ENCODE measurements at regions not wholly inside any gene's neighbourhood (a gene's known extent, or its start where the extent isn't known, plus 50 kb on each side); places are given as distances from the start of the nearest gene placed in this dataset.

DNA sequence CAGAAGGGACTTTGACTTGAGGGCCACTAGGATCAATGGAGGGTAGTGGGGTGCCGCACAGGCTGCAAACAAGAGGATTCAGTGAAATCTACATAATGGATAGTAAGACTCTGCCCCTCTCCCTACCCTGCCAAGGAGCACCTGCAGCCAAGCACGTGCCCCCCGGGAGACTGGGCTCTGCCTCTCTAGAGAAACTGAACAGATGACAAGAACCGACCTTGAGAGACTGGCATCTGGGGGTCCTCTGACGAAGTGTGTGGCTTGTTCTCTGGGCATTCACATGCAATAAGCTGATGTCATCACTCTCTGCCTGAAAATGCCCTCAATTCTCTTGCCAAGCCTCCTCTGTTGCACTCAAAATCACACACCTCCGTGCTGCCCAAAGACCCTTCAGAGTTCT, 132.3 kb downstream of the FAM43A start:
- no peak overlapping the region for H3K4me2 ChIP-seq (ENCODE audit: insufficient read depth, insufficient read length, low read length)
- no peak overlapping the region for H2BK15ac ChIP-seq (ENCODE audit: low read depth, low read length)
- H2AFZ ChIP-seq (ENCODE audit: low read length): no peak overlapping the region
- Mint-ChIP-seq H3K9me3 (no peaks in the 10 kb centered on the region), H3K27ac (no peak overlapping the region), H3K4me3 (no peak overlapping the region), H3K4me1 (peaks cover 18% of the 10 kb centered on the region in 2 experiments), H3K36me3 (ENCODE audit: insufficient read depth in 1 of 3, low read depth in 3 of 3) (no peaks in the 10 kb centered on the region), H3K27me3 (ENCODE audit: low read depth) (peaks cover 8% of the 10 kb centered on the region; the same call in 1 of the 2 replicates)
- H3K14ac ChIP-seq (ENCODE audit: insufficient read depth, low read length): no peak overlapping the region
- H4K91ac ChIP-seq (ENCODE audit: insufficient read length, low read depth, low read length): no peak overlapping the region
- H3T11ph ChIP-seq (ENCODE audit: low read length): no peak overlapping the region
- no peak overlapping the region for H3K9ac ChIP-seq (ENCODE audit: extremely low read depth, insufficient read length, low read length)
- no peak overlapping the region for H2AK5ac ChIP-seq (ENCODE audit: insufficient read length, low read length)
- no peaks in the 10 kb centered on the region for H4K20me1 ChIP-seq (ENCODE audit: control insufficient read depth, insufficient read depth, insufficient read length)
- H3K56ac ChIP-seq (ENCODE audit: insufficient read length, low read depth, low read length): no peak overlapping the region
- no CpG with 5 or more reads among the region's 6 CpGs for WGBS (ENCODE audit: extremely low coverage, insufficient read length, low lambda C conversion rate)
- no peak overlapping the region for H2BK12ac ChIP-seq (ENCODE audit: insufficient read length, low read depth, low read length)
- H3K79me2 ChIP-seq (ENCODE audit: insufficient read depth, low read length): no peaks in the 10 kb centered on the region
- no peak overlapping the region for H3K27ac ChIP-seq (ENCODE audit: insufficient read length, low read depth, low read length)
- no peaks in the 10 kb centered on the region; the same call in 1 of the 2 replicates for H3K27me3 ChIP-seq (ENCODE audit: insufficient read depth, low read length)
- H3K23me2 ChIP-seq (ENCODE audit: insufficient read length, low read depth, low read length, poor library complexity, severe bottlenecking): no peaks in the 10 kb centered on the region
- H4K8ac ChIP-seq (replicated peaks; ENCODE audit: insufficient read length, low read depth, low read length): no peak overlapping the region
- H2BK5ac ChIP-seq (ENCODE audit: insufficient read length, low read length): no peak overlapping the region
- no peaks in the 10 kb centered on the region for H3K9me3 ChIP-seq (ENCODE audit: control insufficient read depth, low read depth, low read length)
- H3K23ac ChIP-seq (ENCODE audit: insufficient read length, low read depth, low read length): no peak overlapping the region
- H4K5ac ChIP-seq (ENCODE audit: insufficient read length, low read depth, low read length): no peak overlapping the region
- no peak for DNase-seq
- H3K79me1 ChIP-seq (ENCODE audit: insufficient read depth, low read depth, low read length, poor library complexity, severe bottlenecking): no peaks in the 10 kb centered on the region
- H3K4ac ChIP-seq (ENCODE audit: low read depth, low read length): no peak overlapping the region
- no peak overlapping the region for H2BK120ac ChIP-seq (ENCODE audit: low read depth, low read length, poor library complexity, severe bottlenecking)
- H3K18ac ChIP-seq (ENCODE audit: insufficient read length, low read depth, low read length): no peak overlapping the region
- H3K4me1 ChIP-seq (ENCODE audit: insufficient read depth, low read length): 0 out of 2 replicates have a peak, but pooled peaks cover 2% of the 10 kb centered on the region
- TF ChIP-seq, protein P1, sequence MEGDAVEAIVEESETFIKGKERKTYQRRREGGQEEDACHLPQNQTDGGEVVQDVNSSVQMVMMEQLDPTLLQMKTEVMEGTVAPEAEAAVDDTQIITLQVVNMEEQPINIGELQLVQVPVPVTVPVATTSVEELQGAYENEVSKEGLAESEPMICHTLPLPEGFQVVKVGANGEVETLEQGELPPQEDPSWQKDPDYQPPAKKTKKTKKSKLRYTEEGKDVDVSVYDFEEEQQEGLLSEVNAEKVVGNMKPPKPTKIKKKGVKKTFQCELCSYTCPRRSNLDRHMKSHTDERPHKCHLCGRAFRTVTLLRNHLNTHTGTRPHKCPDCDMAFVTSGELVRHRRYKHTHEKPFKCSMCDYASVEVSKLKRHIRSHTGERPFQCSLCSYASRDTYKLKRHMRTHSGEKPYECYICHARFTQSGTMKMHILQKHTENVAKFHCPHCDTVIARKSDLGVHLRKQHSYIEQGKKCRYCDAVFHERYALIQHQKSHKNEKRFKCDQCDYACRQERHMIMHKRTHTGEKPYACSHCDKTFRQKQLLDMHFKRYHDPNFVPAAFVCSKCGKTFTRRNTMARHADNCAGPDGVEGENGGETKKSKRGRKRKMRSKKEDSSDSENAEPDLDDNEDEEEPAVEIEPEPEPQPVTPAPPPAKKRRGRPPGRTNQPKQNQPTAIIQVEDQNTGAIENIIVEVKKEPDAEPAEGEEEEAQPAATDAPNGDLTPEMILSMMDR (conservative IDR thresholded peaks at IDR 0.05): no peak
- no peak overlapping the region for H2BK20ac ChIP-seq (ENCODE audit: low read depth, low read length, poor library complexity, severe bottlenecking)
